ENCODE measurements at regions not wholly inside any gene's neighbourhood (a gene's known extent, or its start where the extent isn't known, plus 50 kb on each side); places are given as distances from the start of the nearest gene placed in this dataset.
A peak's percentile ranks its signal among the peaks of the same experiment; 100 is the strongest.

DNA sequence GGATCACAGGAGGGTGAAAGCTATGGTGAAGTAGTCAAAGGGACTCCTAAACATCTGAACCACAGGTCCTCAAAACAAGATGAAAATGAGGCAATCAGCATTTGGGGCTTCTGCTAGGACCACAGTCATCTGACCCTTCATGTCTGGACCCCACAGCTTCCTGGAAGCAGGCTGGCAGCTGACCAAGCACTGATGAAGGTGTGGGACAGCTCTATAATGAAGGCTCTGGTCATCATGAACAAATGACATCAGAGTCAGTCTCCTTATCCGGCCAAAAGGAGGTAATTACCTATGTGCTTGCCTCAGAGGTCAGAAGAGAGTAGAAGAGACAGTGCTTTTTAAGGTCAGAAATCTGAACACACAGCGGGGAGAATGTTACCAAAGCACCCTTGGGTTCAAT is 101.2 kb upstream of the GNAO1 start:
- no peak for DNase-seq (ENCODE audit: low read depth)

DNA sequence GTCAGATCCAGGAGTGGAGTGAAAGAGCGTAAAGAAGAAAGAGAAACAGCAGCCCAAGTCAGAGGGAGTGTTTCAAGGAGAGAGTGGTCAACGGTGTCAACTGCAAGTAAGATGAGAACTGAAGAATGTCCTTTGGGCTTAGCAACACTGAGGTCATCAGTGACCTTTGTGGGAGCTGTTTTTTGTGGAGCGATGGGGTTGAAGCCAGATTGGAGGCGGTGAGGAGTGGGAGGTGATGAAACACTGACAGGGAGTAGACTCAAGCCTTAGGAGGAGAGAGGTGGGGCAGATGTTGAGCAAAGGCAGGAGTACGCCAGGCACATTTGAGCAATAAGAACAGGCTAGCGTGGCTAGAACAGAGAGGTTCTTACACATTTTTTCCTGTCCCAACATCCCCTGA is 103.7 kb upstream of the GNAO1 start:
- no peak for DNase-seq (ENCODE audit: low read depth)

DNA sequence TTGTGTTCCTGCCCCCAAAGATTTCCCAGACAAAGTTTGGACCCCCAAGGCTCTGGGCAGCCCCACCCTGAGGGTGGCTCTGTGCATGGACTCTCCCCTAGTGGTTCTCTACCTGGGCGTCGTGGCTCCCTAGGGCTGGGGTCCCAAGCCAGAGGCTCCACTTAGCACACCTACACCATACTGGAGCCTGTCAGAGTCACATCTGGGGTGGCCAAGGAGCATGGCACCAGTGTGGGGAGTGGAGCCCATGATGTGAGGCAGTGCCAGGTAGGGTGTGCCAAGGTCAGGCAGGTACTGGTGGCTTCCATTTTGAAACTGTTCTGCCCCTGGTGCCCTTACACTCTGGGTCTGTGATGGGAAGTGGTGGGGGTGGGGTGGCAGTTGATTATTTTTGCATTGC is 109.9 kb upstream of the GNAO1 start:
- DNase-seq (ENCODE audit: low read depth): no peak

- no peak for DNase-seq (ENCODE audit: low read depth)
Measured at GRCh38 chr16:56075732-56076388, 115.4 kb upstream of the GNAO1 start.

DNA sequence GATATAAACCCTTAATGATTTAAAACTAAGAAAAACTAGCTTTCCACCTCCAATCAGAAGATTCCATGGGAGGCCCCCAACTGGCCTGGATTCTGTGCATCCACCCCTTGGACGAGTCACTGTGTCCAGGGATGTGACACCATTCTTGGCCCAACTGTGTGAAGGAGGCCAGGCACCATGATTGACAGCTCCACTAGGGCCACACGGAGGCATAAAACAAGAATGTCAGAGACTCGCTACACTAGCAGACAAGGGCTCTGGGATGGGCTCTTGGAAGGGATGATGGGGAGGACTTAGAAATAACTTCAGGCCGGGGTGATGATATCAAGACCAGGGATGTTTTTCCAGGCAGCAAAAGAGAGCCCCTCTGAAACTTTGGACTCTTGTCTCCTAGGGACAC is 117.8 kb upstream of the GNAO1 start:
- no peak for DNase-seq (ENCODE audit: low read depth)

DNA sequence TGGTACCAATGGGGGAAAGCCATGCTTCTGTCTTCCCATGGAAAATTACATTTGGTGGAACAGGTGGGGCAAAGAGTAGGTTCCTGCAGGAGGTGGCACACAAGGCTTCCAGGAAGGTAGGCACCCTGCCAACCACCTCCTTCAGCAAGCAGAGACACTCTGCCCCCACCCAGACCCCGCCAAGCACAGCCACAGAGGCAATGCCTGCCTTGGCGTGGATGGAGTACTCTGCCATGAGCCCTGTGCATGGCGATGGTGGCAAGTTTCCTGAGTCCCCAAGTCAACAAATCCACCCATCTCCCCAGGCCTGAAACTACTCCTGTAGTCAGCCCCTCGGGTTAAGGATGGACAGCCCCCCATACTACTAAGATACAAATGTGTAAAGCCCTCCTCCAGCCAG is 119.2 kb upstream of the GNAO1 start:
- no peak for DNase-seq (ENCODE audit: low read depth)

DNA sequence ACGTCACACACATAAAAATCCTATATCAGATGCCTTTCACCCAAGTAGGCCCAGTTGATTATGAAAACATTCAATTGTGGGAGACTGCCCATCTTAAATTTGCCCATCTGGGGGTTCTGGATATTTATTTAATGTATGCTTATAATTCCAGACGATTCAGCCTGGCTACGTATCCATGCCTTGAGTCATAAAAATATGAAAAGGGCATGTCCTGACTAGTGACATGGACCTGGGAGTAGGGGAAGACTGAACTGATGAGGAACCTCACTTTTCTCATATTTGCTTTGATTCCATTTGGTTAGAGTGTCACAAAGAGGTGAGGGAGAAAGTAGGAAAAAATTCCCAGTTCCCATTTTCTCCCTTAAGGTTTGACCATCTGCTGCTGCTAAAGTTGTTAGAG is 122.5 kb upstream of the GNAO1 start:
- DNase-seq (ENCODE audit: low read depth): no peak

- DNase-seq (ENCODE audit: low read depth): no peak
Measured at GRCh38 chr16:56068314-56068713, 123.0 kb upstream of the GNAO1 start.

GRCh38 chr16:56067406-56067805 is 123.9 kb upstream of the GNAO1 start:
- no peak for DNase-seq (ENCODE audit: low read depth)

DNA sequence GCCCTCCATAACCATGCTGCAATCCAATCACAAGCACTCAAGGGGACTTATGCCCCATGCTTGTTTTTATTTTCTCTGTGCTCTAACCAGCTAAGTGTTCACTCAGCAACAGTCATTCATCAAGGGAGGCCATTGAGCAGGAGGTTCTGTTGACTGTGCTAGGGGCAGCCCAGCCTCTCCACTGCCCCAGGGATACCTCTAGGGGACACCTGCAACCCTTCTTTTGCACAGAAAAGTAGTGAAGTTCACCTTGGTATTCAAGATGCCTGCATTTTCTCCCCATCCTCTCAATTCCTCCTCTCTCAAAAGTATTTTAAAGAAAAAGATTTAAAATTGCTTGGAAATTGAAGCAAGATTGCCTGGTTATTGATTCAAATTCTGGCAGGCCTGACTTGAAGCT is 124.7 kb upstream of the GNAO1 start:
- DNase-seq (ENCODE audit: low read depth): no peak

DNA sequence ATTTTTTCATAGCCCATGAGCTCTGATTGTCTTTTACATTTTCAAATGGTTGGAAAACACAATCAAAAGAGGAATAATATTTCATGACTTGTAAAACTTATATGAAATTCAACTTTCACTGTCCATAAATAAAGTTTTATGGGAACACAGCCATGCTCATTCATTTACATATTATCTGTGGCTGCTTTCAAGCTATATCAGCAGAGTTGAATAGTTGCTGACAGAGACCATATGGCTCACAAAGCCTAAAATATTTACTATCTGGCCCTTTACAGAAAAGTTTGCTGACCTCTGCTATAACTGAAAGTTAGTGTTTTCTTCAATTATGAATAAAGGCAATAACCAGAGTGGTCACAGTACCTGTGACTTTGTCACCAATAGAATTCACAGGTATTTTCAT is 128.2 kb upstream of the GNAO1 start:
- DNase-seq (ENCODE audit: low read depth): no peak

DNA sequence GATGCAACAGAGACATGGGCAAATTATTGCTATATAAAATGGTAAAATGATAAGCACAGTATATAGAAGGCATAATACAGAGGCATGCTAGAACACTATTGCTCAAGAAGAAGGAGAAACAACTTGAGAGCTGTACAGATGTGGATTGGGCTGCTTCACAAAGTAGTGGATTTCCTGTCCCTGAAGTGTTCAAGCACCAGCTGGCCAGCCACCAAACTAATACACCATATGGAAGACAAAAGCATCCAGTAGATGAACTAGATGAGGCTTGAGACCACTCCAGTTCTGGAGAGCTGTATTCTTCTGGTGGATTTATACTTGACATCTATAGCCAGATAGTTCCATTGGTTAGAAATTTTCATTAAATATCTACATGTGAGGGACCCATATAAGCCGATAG is 134.1 kb upstream of the GNAO1 start:
- no peak for DNase-seq (ENCODE audit: low read depth)

- DNase-seq (ENCODE audit: low read depth): no peak
Measured at GRCh38 chr16:56050916-56051315, 140.4 kb upstream of the GNAO1 start.

- DNase-seq (ENCODE audit: low read depth): no peak
Measured at GRCh38 chr16:56048425-56049105, 142.7 kb upstream of the GNAO1 start.

GRCh38 chr16:56047307-56048234 is 143.7 kb upstream of the GNAO1 start:
- no peak for DNase-seq (ENCODE audit: low read depth)

DNA sequence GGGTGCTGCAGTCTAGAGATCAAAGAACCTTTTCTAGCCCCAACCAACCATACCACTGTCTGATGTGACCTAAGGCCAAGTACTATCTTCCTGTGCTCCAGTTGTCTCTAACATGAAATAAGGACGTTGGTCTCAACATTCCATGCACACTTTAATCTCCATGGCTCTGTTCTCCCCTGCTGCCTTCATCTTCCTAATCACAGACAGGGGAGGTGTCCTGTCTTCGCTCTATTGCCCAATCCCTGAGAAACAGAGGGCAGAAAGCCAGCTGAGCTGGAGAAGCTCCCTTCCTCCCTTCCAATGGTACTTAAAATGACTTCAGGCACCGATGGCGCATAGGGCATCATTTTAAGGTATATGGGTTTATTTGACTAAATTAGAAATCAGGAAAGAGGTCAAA is 148.9 kb upstream of the GNAO1 start:
- no peak for DNase-seq (ENCODE audit: low read depth)

GRCh38 chr16:56041556-56042140 is 149.6 kb upstream of the GNAO1 start:
- peak; percentile 2 for DNase-seq (ENCODE audit: low read depth)

DNA sequence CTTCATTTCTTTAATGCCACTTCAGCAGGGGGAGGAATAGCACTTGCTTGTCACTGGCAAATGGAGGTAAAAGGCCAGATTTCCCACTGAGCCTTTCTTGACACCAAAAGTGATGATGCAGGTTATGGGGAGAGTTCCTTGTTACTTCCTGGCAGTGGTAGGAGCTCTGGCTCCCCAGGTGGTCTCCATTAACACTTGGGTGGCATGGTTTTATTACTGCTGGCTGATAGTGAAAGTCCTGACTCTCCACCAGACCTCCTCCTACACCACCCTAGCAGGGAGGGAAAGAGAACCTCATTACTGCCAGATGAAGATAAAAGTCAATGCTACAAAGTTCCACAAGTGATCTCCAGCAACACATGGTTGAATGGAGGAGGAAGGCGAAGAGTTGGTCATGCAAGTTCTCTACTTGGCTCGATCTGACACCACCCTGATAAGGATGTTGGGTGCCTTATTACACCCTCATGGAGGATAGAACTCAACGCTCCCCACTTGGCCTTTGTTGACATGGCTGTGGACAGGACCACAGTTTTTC is 152.7 kb upstream of the GNAO1 start:
- DNase-seq (ENCODE audit: low read depth): no peak

DNA sequence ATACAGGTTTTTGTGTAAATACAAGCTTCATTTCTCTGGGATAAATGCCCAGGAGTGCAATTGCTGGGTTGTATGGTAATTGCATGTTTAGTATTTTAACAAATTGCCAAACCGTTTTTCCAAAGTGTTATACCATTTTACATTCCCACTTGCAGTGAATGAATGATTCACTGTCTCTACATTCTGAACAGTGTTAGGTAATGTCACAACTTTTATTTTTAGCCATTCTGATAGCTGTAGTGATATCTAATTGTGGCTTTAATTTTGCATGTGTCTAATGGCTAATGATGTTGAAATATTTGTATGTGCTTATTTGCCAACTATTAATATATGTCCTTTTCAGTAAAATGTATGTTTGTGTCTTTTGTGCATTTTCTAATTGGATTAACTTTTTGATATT is 156.9 kb upstream of the CES5A start:
- DNase-seq (ENCODE audit: low read depth): no peak

GRCh38 chr16:56029026-56029425 is 153.9 kb upstream of the CES5A start:
- no peak for DNase-seq (ENCODE audit: low read depth)

DNA sequence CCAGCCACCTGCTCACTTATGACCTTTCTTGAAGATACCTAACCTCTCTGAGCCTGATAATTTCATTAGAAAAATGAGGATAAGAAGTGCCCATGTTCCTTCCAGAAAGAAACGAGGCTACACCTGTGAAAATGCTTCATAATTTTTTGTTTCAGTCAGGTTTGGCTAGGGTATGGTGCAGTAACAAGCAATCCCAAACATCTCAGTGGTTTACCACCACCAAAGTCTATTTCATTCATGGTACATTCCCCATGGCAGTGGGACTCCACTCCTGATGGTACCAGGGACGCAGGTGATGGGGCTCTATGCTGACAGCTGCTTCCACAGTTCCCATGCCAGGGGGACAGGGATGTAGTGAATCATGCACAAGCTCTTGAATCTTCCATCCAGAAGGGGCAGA is 147.6 kb upstream of the CES5A start:
- DNase-seq (ENCODE audit: low read depth): no peak

DNA sequence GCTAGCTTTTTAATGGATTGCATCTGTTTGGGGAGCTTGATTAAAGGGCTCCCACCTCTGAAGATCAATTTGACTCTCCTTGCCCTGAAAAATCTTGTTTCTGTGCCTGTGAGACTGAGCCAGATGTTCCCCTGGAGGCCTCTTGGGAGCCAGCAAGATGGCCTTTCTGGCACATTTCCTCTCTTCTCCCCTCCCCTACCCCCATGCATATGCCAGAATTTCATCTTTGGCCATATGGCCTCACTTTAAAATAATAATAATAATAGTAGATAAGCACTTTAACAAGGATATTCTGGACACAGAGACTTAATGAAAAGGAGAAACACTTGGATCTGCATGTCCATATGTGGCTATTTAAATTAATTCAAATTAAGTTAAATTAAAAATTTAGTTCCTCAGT is 144.1 kb upstream of the CES5A start:
- no peak for DNase-seq (ENCODE audit: low read depth)
